HG03354 (cell line): ENCODE measurements at regions not wholly inside any gene's neighbourhood (a gene's known extent, or its start where the extent isn't known, plus 50 kb on each side); places are given as distances from the start of the nearest gene placed in this dataset.
"Not testable (repeated sequence)": the region's sequence is repeated elsewhere in the genome, so short reads cannot be mapped to it uniquely, and the experiment has no call there.

Experiments used
- ATAC-seq: cut with Tn5 transposase; IDR thresholded peaks from one replicate; pipeline ENCODE4 v1.9.1; 2021; ENCODE audit warnings: mild to moderate bottlenecking; ENCODE audit not compliant: unreplicated experiment, poor library complexity, severe bottlenecking

DNA sequence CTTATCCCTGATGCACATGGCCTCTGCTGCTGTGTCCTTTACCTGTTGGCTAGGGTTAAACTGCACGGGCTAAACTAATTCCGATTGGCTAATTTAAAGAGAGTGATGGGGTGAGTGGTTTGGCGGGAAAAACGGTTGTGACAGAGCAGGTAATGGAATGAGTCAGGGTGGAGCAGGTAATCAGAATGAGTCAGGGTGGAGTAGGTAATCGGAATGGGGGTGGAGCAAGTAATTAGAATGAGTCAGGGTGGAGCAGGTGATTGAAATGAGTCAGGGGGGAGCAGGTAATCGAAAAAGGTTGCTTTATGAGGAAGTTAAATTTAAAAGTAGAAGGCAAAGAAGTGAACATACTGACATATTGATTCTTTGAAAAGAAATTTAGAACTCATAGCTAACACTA, 185.2 kb downstream of the OTOL1 start:
- ATAC-seq: not testable (repeated sequence)

DNA sequence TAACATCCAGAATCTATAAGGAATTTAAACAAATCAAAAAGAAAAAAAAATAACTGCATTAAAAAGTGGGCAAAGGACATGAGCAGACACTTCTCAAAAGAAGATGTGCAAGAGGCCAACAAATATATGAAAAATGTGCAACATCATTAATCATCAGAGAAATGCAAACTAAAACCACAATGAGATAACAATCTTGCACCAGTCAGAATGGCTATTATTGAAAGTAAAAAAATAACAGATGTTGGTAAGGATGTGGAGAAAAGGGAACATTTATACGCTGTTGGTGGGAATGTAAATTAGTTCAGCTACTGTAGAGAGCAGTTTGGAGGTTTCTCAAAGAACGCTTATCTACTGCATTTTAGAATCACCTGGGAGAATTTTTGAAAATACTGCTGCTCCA, 186.1 kb downstream of the OTOL1 start:
- no peak for ATAC-seq

DNA sequence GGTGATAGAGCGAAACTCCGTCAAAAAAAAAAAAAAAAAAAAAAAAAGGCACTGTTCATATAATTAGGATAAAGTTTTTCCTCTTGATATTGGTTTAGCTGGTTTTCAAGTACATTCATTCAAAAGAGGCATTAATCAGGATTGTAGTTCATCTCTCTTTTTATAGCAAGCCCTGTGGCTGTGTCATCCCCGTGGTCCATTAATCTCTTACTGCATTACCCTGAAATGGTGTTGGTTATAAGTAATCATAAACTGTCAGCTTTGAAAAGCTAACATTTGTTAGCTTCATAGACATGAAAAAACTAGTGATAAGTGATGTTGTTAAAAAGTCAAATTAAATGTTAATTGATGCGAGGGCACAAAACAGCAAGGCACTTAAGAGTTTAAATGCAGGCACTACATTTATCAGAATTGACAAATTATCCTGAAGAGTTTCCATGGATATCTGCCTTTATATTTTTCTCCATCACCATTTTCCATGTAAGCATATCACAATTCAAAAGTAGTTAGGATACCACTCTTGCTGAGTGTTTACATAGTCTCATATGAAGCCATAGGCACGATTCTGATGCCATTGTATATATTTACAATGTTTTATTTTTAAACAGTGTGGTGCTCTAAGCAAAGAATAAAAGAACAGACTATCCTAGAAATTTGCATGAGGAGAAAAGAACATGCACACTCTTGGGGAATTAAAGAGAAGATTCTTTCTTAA, 193.1 kb downstream of the OTOL1 start:
- no peak for ATAC-seq

DNA sequence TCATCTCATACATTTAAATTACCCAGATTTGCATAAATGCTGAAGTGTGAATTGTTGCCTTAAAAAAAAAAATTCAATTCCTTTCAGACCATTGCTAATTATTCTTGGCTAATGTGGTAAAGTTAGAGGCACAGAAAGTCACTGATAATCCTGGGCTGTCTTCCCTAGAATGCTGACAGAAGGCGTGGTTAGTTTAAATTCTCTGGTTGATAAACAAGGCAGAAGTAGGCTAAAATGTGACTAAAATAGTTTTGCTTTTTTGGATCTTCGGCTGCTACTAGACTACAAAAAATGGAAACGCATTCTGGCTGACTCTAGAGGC, 193.7 kb downstream of the OTOL1 start:
- ATAC-seq: no peak

DNA sequence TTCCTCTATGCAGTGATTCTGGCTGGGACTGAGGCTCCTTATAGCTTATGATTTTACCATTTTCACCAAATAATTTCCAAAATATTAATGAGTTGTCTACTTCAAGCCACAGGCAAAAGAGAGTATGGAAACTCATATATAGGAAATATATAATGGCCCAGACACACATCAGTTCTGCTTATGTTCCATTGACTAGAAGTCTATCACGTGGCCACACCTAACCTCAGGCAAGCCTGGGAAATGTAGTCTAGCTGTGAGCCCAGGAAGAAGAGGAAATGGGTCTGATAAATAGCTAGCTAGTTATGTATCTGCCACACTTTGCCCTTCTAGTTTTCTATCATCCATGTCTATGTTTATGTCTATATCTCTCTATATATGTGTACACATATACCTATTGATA, 195.1 kb downstream of the OTOL1 start:
- ATAC-seq: no peak

DNA sequence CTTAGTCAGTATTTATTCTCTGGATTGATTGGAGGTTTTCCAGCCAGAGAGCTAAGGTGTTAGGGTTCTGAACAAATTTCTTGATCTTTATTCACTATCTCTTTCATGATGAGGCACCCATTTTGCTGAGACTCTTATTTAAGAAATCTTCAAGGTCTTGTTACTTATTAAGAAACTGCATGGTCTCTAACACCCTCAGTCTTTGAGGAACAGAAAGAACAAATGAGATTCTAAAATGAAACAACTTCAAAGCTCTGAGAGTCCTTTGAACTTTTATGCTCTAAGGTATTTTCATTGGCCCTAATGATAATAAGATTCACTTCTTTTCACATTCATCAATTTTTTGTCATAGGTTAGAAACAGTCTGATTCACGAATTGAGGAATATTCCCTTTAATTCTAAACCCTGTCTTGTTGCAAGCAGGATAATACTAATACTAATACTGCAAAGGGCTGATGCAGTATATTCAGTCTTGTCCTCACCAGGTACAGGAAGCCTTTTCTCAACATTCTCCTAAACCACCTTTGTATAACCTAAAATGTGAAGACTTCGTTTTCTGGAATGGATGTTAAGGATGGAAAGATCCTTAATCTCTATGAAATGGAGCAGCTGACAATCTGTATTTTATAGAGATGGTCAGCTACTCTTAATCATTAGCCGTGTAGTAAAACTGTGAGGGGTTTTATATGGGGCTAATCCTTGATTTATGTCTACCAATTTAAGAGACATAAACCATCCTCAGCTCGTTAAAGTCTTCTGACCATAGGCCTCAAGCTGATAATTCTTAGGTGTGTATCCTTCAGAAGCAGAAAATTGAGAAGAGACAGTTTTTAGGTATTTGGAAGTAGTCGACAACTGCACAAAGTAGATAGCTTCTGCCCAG, 198.3 kb downstream of the OTOL1 start:
- peak; percentile 75 for ATAC-seq

DNA sequence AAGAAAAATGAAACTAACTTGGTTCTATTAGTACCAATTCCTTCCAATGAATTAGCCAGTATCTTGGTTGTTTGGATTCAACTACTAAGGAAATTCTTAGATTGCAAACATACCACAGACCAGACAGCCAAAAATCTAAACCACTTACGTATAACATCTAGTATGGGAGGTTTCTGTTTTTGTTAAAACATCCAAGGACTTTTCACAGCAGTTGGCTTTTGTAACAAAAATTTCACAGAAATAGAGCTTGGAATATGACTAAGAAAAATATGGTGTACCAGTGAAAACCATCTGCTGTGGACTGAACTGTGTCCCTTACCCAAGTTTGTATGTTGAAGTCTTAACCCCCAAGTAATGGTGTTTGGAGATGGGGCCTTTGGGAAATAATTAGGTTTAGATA, 199.2 kb downstream of the OTOL1 start:
- ATAC-seq: no peak

DNA sequence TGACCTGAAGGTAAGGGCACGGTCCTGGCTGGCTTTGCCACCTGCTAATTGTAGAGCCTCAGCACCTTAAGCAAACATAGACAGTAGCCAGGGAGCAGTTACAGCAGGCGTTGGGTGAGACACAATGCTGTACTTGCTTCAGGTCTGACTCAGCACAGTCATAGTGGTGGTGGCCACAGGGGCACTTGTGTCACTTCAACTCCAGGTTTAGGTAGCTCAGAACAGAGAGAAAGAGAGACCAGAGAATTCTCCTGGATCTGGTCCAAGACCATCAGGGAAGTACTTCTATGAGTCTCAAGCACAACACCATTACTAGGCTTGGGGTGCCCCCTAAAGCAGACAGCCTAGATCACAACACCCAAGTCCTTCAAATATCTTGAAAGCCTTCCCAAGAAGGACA, 204.4 kb downstream of the OTOL1 start:
- peak; percentile 68 for ATAC-seq

DNA sequence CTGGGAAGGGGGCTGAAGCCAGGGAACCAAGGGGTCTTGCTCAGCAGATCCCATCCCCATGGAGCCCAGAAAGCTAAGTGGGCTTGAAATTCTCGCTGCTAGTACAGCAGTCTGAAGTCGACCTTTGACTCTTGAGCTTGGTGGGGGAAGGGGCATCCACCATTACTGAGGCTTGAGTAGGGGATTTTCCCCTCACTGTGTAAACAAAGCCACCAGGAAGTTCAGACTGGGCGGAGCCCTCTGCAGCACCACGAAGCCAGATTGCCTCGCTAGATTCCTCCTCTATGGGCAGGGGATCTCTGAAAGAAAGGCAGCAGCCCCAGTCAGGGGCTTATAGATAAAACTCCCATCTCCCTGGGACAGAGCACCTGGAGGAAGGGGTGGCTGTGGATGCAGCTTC, 210.6 kb downstream of the OTOL1 start:
- ATAC-seq: not testable (repeated sequence)

DNA sequence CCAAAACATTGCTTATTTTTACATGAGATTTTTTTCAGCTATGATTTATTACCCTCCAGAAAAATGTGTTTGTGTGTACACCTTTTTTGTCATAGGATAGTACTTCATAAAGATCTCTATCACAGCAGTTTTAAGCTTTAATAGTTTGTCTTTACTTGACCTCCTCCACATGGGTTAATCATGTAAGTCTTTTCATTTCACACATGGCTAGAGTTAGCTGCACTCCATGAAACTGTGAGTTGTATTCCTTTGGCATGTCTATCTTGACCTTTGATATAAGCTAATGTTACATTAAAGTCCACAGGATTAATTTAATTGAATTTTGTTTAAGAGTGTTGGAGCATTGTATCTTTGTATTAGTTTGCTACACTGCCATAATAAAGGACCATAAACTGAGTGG, 217.1 kb downstream of the OTOL1 start:
- ATAC-seq: no peak

DNA sequence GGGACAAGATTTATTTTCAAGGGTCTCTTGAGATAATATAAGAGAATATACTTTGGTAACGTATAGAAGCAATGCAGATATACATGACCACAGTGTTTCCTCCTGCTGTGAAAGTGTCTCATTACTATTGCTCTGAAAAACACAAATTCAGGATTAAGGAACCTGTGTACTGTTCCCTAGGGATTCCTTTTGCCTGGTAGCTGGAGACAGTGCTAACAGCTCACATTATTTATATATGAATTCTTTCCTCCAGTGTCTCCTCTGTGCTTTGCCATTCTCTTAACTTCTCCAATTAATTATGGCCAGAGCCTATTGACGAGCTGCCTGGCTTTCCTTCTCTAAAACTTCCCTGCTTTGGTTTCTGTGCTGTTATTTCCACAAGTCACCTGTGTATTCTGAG, 235.4 kb downstream of the OTOL1 start:
- ATAC-seq: no peak

DNA sequence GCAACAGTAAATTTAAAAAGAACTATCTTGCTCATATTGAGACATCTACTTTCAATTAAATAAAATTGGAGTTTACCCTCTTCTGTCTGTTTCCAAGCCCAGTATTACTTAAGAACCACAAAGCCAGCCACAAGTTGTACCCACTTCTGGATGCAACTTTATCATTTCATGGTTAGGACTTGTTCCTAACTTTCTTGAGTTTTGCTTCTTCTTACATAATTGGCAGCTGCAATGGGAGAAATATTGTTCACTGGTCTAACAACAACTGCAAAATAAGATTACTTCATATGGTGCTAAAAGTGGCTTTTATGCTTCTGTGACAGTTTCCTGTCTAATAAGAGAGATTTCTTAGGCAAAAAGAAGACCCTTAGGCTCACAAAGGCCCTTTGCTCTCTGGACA, 240.6 kb downstream of the OTOL1 start:
- ATAC-seq: no peak

DNA sequence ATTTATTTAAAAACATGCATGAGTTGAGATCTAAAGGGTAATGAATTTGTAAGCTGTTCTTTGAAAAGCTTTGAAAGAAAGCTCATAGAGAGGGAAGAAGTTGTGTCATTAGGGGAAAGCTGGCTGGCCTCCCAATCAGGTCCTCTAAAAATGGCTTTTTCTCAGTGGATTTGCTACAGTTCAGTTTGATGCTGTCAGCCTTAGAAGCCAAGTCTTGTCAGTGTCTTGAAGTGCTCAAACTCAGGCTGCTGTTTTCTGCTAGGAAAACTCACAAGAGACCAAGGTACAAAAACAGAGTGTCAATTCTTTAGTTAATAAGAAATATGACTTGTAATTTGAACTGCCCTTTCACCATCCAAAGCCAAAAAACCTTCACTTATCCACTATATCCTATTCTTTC, 243.8 kb downstream of the OTOL1 start:
- no peak for ATAC-seq

DNA sequence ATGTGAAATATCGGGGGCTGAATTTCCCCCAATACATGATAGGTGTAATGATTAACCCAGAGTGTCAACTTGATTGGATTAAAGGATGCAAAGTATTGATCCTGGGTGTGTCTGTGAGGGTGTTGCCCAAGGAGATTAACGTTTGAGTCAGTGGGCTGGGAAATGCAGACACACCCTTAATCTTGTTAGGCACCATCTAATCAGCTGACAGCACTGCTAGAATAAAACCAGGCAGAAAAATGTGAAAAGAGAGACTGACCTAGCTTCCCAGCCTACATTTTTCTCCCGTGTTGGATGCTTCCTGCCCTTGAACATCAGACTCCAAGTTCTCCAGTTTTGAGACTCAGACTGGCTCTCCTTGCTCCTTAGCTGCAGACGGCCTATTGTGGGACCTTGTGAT, 247.8 kb downstream of the OTOL1 start:
- no peak for ATAC-seq

DNA sequence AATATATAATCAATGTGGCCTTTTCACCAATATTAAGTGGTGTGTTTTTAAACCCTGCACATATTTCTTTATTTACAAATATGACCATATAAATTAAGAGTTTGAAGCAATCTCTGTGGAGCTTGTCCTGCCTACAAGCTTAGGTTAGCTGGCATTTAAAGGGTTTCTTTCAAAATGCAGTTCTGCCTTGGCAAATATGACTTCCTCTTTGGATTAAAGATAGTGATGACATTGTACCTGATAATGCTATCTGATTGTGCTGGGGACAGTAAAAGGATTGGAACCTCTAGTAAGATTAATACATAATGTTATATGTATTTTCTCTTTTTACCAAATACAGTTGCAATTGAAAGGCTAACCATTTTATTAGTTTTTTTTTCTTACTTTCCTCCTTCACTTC, 249.1 kb downstream of the OTOL1 start:
- ATAC-seq: no peak

DNA sequence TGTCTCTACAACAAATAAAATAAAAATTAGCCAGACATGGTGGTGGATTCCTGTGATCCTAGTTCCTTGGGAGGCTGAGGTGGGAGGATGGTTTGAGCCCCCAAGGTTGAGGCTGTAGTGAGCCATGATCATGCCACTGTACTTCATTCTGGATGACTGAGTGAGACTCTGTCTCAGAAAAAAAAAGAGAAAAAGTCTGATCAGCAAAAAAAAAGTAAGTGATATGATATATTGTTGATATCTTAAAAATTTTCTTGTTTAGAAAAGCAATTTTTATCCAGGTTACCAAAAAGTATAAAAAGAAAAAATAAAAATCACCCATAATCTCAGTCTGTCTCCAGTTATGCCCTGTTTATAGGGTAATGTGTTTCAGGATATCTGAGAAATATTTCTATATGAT, 251.4 kb downstream of the OTOL1 start:
- ATAC-seq: no peak

DNA sequence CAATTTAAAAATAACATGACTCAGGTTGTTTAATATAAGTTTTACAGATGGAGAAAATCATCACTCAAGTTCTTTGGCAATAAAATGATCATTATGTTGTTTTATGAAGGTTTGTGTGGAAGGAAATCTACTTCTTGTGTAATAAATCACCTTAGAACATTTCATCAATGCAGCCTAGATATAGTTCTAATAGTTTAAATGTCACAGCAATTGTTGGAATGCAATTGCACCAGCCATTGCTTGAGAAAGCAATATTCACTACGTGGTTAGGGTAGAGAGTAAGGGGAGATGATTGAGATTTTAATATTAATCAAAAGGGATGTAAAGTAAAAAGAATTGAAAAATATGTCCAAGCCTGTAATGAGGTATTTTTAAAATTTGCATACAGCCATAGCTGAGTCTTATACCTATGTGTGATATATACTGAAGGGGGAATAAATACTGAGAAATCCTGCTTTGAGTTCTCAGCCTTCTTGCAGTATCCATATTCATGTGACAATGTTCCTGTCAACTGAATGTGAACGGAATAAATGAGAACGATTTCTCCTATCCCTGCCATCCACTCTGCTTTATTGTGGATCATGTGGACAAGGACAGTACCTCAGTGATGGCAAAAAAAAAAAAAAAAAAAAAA, 257.9 kb downstream of the OTOL1 start:
- no peak for ATAC-seq

DNA sequence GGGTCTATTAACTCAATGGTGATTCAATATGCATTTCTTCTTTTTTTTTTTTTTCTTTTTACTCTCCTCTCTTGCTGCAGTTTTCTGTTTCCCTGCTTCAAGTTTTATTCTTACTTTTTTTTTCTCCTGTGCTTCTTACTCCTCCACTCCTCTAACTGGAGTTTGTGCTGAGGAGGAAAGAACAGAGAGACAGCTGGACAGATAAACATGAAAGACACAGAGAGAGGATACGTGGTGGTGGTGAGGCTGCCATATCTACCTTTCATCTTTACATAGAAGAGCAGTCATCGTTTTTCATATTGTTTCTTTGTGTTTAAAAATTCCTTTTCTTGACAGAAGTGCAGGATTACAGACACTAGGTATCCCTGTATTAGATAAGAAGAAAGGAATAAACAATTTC, 262.8 kb downstream of the OTOL1 start:
- ATAC-seq: no peak

DNA sequence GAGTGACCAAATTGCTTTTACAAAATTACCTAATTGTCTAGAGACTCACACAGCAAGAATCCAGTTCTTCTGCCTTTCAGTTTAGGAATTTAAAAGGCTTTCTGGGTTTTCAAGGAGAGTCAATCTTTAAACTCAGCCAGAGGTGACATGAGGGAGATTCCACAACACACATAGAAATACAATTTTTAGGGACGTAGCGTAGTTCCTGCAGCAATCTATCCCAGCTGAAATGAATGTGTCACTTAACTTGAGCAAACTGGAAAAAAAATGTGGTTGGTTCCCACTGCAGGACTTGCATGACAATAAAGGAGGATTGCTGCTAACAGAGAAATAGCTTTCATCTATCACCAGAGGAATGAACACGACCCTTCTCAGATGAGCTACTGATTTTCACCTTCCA, 269.7 kb downstream of the OTOL1 start:
- ATAC-seq: no peak

DNA sequence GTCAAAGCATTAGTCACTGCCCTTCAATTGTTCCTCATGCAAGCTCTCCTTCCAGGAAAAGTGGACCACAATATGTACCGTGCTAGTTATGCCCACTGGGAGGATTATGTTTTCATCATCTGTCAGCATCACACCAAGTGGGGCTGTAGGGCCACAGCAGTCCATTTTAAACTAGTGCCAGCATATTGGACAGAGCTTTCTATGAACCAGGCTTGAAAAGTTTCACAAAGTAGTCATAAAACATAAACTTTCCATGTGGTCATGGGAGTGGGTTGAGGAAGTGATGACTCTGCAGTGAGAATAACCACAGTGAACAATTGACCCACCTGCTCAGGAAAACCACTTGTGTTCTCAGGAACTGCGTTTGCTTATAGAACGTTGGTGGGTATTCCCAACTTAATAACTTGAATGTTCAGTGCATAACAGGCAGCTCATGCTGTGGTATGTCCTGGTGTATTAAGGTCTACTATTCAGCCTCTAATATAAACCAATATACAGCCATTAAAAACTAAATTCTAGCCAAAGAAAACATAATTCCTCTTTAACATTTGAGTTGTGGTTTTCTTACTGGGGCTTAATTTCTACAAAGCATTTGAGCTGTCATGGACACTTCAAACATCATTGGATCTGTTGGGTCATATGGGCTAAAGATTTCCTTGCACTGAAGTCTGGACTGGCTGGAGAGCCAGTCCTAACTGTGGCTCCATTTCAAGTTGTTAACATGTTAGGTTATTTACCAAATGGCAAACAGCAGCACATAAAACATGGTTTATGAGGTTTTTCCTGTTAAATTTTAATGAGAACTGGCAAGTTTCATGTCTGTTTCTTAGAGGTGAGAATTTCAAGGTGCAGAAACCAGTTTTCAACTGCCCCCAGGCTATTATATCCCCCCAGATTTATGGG, 274.1 kb downstream of the OTOL1 start:
- ATAC-seq: peak; percentile 86
